ENCODE measurements at regions not wholly inside any gene's neighbourhood (a gene's known extent, or its start where the extent isn't known, plus 50 kb on each side); places are given as distances from the start of the nearest gene placed in this dataset.

- DNase-seq = no peak
- H3K4me2 ChIP-seq (ENCODE audit: unreplicated experiment) = no peak overlapping the region
- H3K79me2 ChIP-seq (ENCODE audit: insufficient read depth) = no peaks in the 10 kb centered on the region
- in situ Hi-C loops (cut with MboI) = loop anchor here (25.0 kb wide), 1 partner anchor 224 kb away; no protein-coding TSS in a partner anchor
- no peak overlapping the region for H3K4me3 ChIP-seq
- no peak overlapping the region for H3K27ac ChIP-seq
- no peak overlapping the region for H2AFZ ChIP-seq
- H3K9ac ChIP-seq = no peak overlapping the region
- no peaks in the 10 kb centered on the region for H3K4me1 ChIP-seq (ENCODE audit: insufficient read depth)
- 19 to 24% methylated on average over 7 of the region's 7 CpGs for WGBS, 2 experiments (ENCODE audit: low coverage in 1 of 2, low lambda C conversion rate in 2 of 2, missing lambda C conversion rate in 2 of 2)
- no peaks in the 10 kb centered on the region for H3K9me2 ChIP-seq (ENCODE audit: insufficient read depth)
- H3K9me3 ChIP-seq (ENCODE audit: low read depth) = no peaks in the 10 kb centered on the region
- no peaks in the 10 kb centered on the region for H3K36me3 ChIP-seq (ENCODE audit: low read depth)
- H3K27me3 ChIP-seq (replicated peaks; ENCODE audit: insufficient read depth) = no peaks in the 10 kb centered on the region
- no peaks in the 10 kb centered on the region for H4K20me1 ChIP-seq (ENCODE audit: insufficient read depth)
- H3F3A ChIP-seq (ENCODE audit: insufficient read depth) = no peaks in the 10 kb centered on the region
- TF ChIP-seq EZH2 (IDR thresholded peaks at IDR 0.05; ENCODE audit: insufficient read depth, poor library complexity, severe bottlenecking) (no peak), EZH2phosphoT487 (IDR thresholded peaks at IDR 0.05; ENCODE audit: insufficient read depth, low read depth) (no peak)
Measured at GRCh38 chr17:51536627-51537026, 276.3 kb downstream of the UTP18 start.

GRCh38 chr17:51537996-51538550 is 277.7 kb downstream of the UTP18 start:
- H3F3A ChIP-seq (ENCODE audit: insufficient read depth) = no peaks in the 10 kb centered on the region
- H3K4me1 ChIP-seq (ENCODE audit: insufficient read depth) = no peaks in the 10 kb centered on the region
- DNase-seq = no peak
- in situ Hi-C loops (cut with MboI) = loop anchor here (25.0 kb wide), 1 partner anchor 226 kb away; no protein-coding TSS in a partner anchor
- no peaks in the 10 kb centered on the region for H3K79me2 ChIP-seq (ENCODE audit: insufficient read depth)
- 36 to 38% methylated on average over 7 of the region's 7 CpGs for WGBS, 2 experiments (ENCODE audit: low coverage in 1 of 2, low lambda C conversion rate in 2 of 2, missing lambda C conversion rate in 2 of 2)
- H3K9ac ChIP-seq = no peak overlapping the region
- H3K4me2 ChIP-seq (ENCODE audit: unreplicated experiment) = no peak overlapping the region
- no peak for TF ChIP-seq EZH2phosphoT487 (IDR thresholded peaks at IDR 0.05; ENCODE audit: insufficient read depth, low read depth)
- TF ChIP-seq EZH2 (IDR thresholded peaks at IDR 0.05; ENCODE audit: insufficient read depth, poor library complexity, severe bottlenecking) = no peak
- no peaks in the 10 kb centered on the region for H3K9me3 ChIP-seq (ENCODE audit: low read depth)
- no peaks in the 10 kb centered on the region for H4K20me1 ChIP-seq (ENCODE audit: insufficient read depth)
- H3K36me3 ChIP-seq (ENCODE audit: low read depth) = no peaks in the 10 kb centered on the region
- H3K4me3 ChIP-seq = no peak overlapping the region
- H2AFZ ChIP-seq = no peak overlapping the region
- no peaks in the 10 kb centered on the region for H3K9me2 ChIP-seq (ENCODE audit: insufficient read depth)
- H3K27me3 ChIP-seq (replicated peaks; ENCODE audit: insufficient read depth) = no peaks in the 10 kb centered on the region
- H3K27ac ChIP-seq = no peak overlapping the region

- no peak for DNase-seq
- Histone ChIP-seq H3K9ac (no peak overlapping the region), H3K4me3 (no peak overlapping the region), H3K36me3 (ENCODE audit: low read depth) (no peaks in the 10 kb centered on the region), H3F3A (ENCODE audit: insufficient read depth) (no peaks in the 10 kb centered on the region), H3K4me1 (ENCODE audit: insufficient read depth) (no peaks in the 10 kb centered on the region), H3K27ac (no peak overlapping the region), H3K79me2 (ENCODE audit: insufficient read depth) (no peaks in the 10 kb centered on the region), H3K27me3 (replicated peaks; ENCODE audit: insufficient read depth) (no peaks in the 10 kb centered on the region), H2AFZ (no peak overlapping the region), H4K20me1 (ENCODE audit: insufficient read depth) (no peaks in the 10 kb centered on the region), H3K9me2 (ENCODE audit: insufficient read depth) (no peaks in the 10 kb centered on the region), H3K9me3 (ENCODE audit: low read depth) (no peaks in the 10 kb centered on the region), H3K4me2 (ENCODE audit: unreplicated experiment) (no peak overlapping the region)
- TF ChIP-seq EZH2 (IDR thresholded peaks at IDR 0.05; ENCODE audit: insufficient read depth, poor library complexity, severe bottlenecking) (no peak), EZH2phosphoT487 (IDR thresholded peaks at IDR 0.05; ENCODE audit: insufficient read depth, low read depth) (no peak)
- WGBS, 2 experiments (ENCODE audit: low coverage in 1 of 2, low lambda C conversion rate in 2 of 2, missing lambda C conversion rate in 2 of 2) = 40 to 60% methylated on average over 5 to 6 of the region's 6 CpGs
- in situ Hi-C loops (cut with MboI) = loop anchor here (25.0 kb wide), 1 partner anchor 228 kb away; no protein-coding TSS in a partner anchor
Measured at GRCh38 chr17:51540151-51540550, 279.8 kb downstream of the UTP18 start.

- 12 to 15% methylated on average over 3 of the region's 3 CpGs for WGBS, 2 experiments (ENCODE audit: low coverage in 1 of 2, low lambda C conversion rate in 2 of 2, missing lambda C conversion rate in 2 of 2)
- Histone ChIP-seq H3K4me3 (no peak overlapping the region), H4K20me1 (ENCODE audit: insufficient read depth) (no peaks in the 10 kb centered on the region), H2AFZ (no peak overlapping the region), H3F3A (ENCODE audit: insufficient read depth) (no peaks in the 10 kb centered on the region), H3K27ac (no peak overlapping the region), H3K9me2 (ENCODE audit: insufficient read depth) (no peaks in the 10 kb centered on the region), H3K4me1 (ENCODE audit: insufficient read depth) (no peaks in the 10 kb centered on the region), H3K36me3 (ENCODE audit: low read depth) (no peaks in the 10 kb centered on the region), H3K79me2 (ENCODE audit: insufficient read depth) (no peaks in the 10 kb centered on the region), H3K9me3 (ENCODE audit: low read depth) (no peaks in the 10 kb centered on the region), H3K9ac (no peak overlapping the region), H3K27me3 (replicated peaks; ENCODE audit: insufficient read depth) (no peaks in the 10 kb centered on the region), H3K4me2 (ENCODE audit: unreplicated experiment) (no peak overlapping the region)
- in situ Hi-C loops (cut with MboI) = loop anchor here (25.0 kb wide), 1 partner anchor 229 kb away; no protein-coding TSS in a partner anchor
- TF ChIP-seq EZH2 (IDR thresholded peaks at IDR 0.05; ENCODE audit: insufficient read depth, poor library complexity, severe bottlenecking) (no peak), EZH2phosphoT487 (IDR thresholded peaks at IDR 0.05; ENCODE audit: insufficient read depth, low read depth) (no peak)
- no peak for DNase-seq
Measured at GRCh38 chr17:51541215-51541614, 280.9 kb downstream of the UTP18 start.
